H1 (cell line): ENCODE measurements at regions not wholly inside any gene's neighbourhood (a gene's known extent, or its start where the extent isn't known, plus 50 kb on each side); places are given as distances from the start of the nearest gene placed in this dataset.

Source experiments
- CTCF ChIA-PET: fragments of 300-600 bp; sonication (Branson Sonifier 250); formaldehyde crosslinking; loops from one replicate; lab custom pipeline; 2021; ENCODE audit not compliant: partially characterized antibody; lab: Charles Lee
- POLR2A ChIA-PET: fragments of 300-600 bp; sonication (Branson Sonifier 250); formaldehyde crosslinking; loops from one replicate; lab custom pipeline; 2021; ENCODE audit warnings: inconsistent platforms; ENCODE audit not compliant: partially characterized antibody; lab: Charles Lee
- DNase-seq, 2 experiments: peaks; one replicate each; pipeline versions ENCODE4 v3.0.0 to v3.0.0-alpha.2; 2010 to 2022; ENCODE audit warnings: low spot score in 2 of 2, low read depth in 1 of 2, mixed read lengths in 1 of 2
- FAIRE-seq: peaks from 2 replicates; lab custom pipeline; 2011; peaks lifted over from hg19 to GRCh38; lab: Jason Lieb, UNC
- H2AFZ ChIP-seq: 2 replicates; pipeline ENCODE4 v1.8.1; 2012; ENCODE audit warnings: low read length, inconsistent platforms
- H2AK5ac ChIP-seq: 2 replicates; pipeline ENCODE4 v1.6.1; 2013; ENCODE audit warnings: low read depth, low read length
- H2BK120ac ChIP-seq: replicated peaks from 2 replicates; pipeline ENCODE3; 2013; ENCODE audit warnings: low read depth, low read length, inconsistent platforms
- H2BK12ac ChIP-seq: 2 replicates; pipeline ENCODE4 v1.6.1; 2013; ENCODE audit warnings: low read depth, low read length
- H2BK15ac ChIP-seq: 2 replicates; pipeline ENCODE4 v1.6.1; 2013; ENCODE audit warnings: low read length
- H2BK20ac ChIP-seq: 2 replicates; pipeline ENCODE4 v1.6.1; 2013; ENCODE audit warnings: low read length
- H2BK5ac ChIP-seq: 2 replicates; pipeline ENCODE4 v1.6.1; 2013; ENCODE audit warnings: low read depth, low read length
- H3K14ac ChIP-seq: 2 replicates; pipeline ENCODE4 v1.6.1; 2013; ENCODE audit warnings: inconsistent platforms; ENCODE audit not compliant: insufficient read length
- H3K18ac ChIP-seq: 2 replicates; pipeline ENCODE4 v1.6.1; 2013; ENCODE audit warnings: low read length; ENCODE audit errors: extremely low read depth
- H3K23ac ChIP-seq: 2 replicates; pipeline ENCODE4 v1.6.1; 2013; ENCODE audit warnings: inconsistent platforms; ENCODE audit not compliant: insufficient read length
- H3K23me2 ChIP-seq: 2 replicates; pipeline ENCODE4 v1.6.1; 2013; ENCODE audit warnings: low read depth, low read length
- H3K27ac ChIP-seq: 2 replicates; pipeline ENCODE4 v1.6.1; 2011; ENCODE audit warnings: low read depth, low read length, inconsistent platforms
- H3K27me3 ChIP-seq, 4 experiments: replicated peaks in 1 of 4; 1 replicate in 1 of 4; 2 replicates in 3 of 4; pipeline versions ENCODE4 v1.6.1 to v1.8.1; 2011 to 2013; ENCODE audit warnings: low read length in 3 of 4, mild to moderate bottlenecking in 3 of 4, inconsistent platforms in 2 of 4, mixed read lengths in 2 of 4, moderate library complexity in 1 of 4; ENCODE audit not compliant: control insufficient read depth in 3 of 4, insufficient read depth in 3 of 4; ENCODE audit errors: extremely low read depth in 1 of 4
- H3K36me3 ChIP-seq, 4 experiments: 2 replicates each; pipeline versions ENCODE4 v1.6.1 to v1.8.1; 2011 to 2013; ENCODE audit warnings: mild to moderate bottlenecking in 4 of 4, low read length in 3 of 4, moderate library complexity in 2 of 4, control low read depth in 1 of 4, inconsistent platforms in 1 of 4; ENCODE audit not compliant: insufficient read depth in 4 of 4, control insufficient read depth in 2 of 4
- H3K4ac ChIP-seq: replicated peaks from 2 replicates; pipeline ENCODE3; 2013; ENCODE audit warnings: low read length, low read depth, mixed read lengths, inconsistent platforms; ENCODE audit not compliant: insufficient read length
- H3K4me1 ChIP-seq, 4 experiments: replicated peaks in 1 of 4; 1 replicate in 1 of 4; 2 replicates in 3 of 4; pipeline versions ENCODE4 v1.6.1 to v1.8.1; 2011 to 2013; ENCODE audit warnings: low read length in 3 of 4, inconsistent platforms in 2 of 4, mixed read lengths in 1 of 4; ENCODE audit not compliant: insufficient read depth in 4 of 4, control insufficient read depth in 3 of 4
- H3K4me2 ChIP-seq, 2 experiments: 2 replicates each; pipeline versions ENCODE4 v1.6.1 to v1.8.1; 2011 to 2013; ENCODE audit warnings: low read depth in 2 of 2, low read length in 2 of 2, control low read depth in 1 of 2, inconsistent platforms in 1 of 2, mild to moderate bottlenecking in 1 of 2; ENCODE audit not compliant: insufficient read depth in 1 of 2
- H3K4me3 ChIP-seq, 4 experiments: fragments of 200-600, 300-600 bp in 1 of 4; sonication (generic), shearing (Covaris generic), sonication (Bioruptor Twin) in 1 of 4; 2 replicates each; pipeline versions ENCODE4 v1.5.1 to v1.8.1; 2011 to 2016; ENCODE audit warnings: low read length in 4 of 4, low read depth in 3 of 4, control low read depth in 2 of 4, inconsistent platforms in 2 of 4, mild to moderate bottlenecking in 2 of 4, mixed read lengths in 1 of 4, moderate library complexity in 1 of 4; ENCODE audit not compliant: insufficient read depth in 2 of 4; ENCODE audit errors: extremely low read depth in 1 of 4
- H3K56ac ChIP-seq: replicated peaks from 2 replicates; pipeline ENCODE3; 2013; ENCODE audit warnings: low read depth, mild to moderate bottlenecking, mixed read lengths, low read length, inconsistent platforms; ENCODE audit not compliant: insufficient read length
- H3K79me1 ChIP-seq: 2 replicates; pipeline ENCODE4 v1.6.1; 2013; ENCODE audit warnings: low read depth, low read length, control low read depth
- H3K79me2 ChIP-seq, 2 experiments: 2 replicates each; pipeline versions ENCODE4 v1.6.1 to v1.8.1; 2012 to 2013; ENCODE audit warnings: low read length in 2 of 2, mild to moderate bottlenecking in 2 of 2, inconsistent platforms in 1 of 2; ENCODE audit not compliant: insufficient read depth in 2 of 2, control insufficient read depth in 1 of 2
- H3K9ac ChIP-seq, 4 experiments: replicated peaks in 1 of 4; 1 replicate in 1 of 4; 2 replicates in 3 of 4; pipeline versions ENCODE4 v1.6.1 to v1.8.1; 2011 to 2013; ENCODE audit warnings: low read depth in 3 of 4, low read length in 3 of 4, control low read depth in 2 of 4, mild to moderate bottlenecking in 2 of 4, moderate library complexity in 2 of 4, inconsistent platforms in 1 of 4; ENCODE audit errors: extremely low read depth in 1 of 4
- H3K9me3 ChIP-seq, 2 experiments: 2 replicates each; pipeline versions ENCODE4 v1.6.1 to v1.8.1; 2012 to 2013; ENCODE audit warnings: mild to moderate bottlenecking in 2 of 2, moderate library complexity in 2 of 2, control low read depth in 1 of 2, inconsistent platforms in 1 of 2, low read depth in 1 of 2, low read length in 1 of 2, mixed read lengths in 1 of 2; ENCODE audit not compliant: insufficient read depth in 2 of 2
- H4K20me1 ChIP-seq, 2 experiments: replicated peaks in 1 of 2; 2 replicates each; pipeline versions ENCODE3 to v1.8.1; 2011 to 2013; ENCODE audit warnings: inconsistent platforms in 2 of 2, low read length in 2 of 2, mild to moderate bottlenecking in 1 of 2; ENCODE audit not compliant: insufficient read depth in 2 of 2, control insufficient read depth in 1 of 2
- H4K5ac ChIP-seq: 2 replicates; pipeline ENCODE4 v1.6.1; 2013; ENCODE audit warnings: low read length, low read depth, mixed read lengths, inconsistent platforms; ENCODE audit not compliant: insufficient read length
- H4K8ac ChIP-seq: 2 replicates; pipeline ENCODE4 v1.8.0; 2013; ENCODE audit warnings: mild to moderate bottlenecking, moderate library complexity, low read length, inconsistent platforms; ENCODE audit not compliant: insufficient read depth; ENCODE audit errors: extremely low read depth
- H4K91ac ChIP-seq: replicated peaks from 2 replicates; pipeline ENCODE3; 2013; ENCODE audit warnings: low read length, mixed read lengths, inconsistent platforms; ENCODE audit not compliant: insufficient read length
- CHD2 ChIP-seq: IDR thresholded peaks from 2 replicates; pipeline ENCODE4 v1.6.1; 2012; ENCODE audit warnings: low read length, improper control_type of control experiment
- EZH2 ChIP-seq: fragments of 200-600 bp; sonication (generic); IDR thresholded peaks from 2 replicates; pipeline ENCODE4 v1.7.1; 2012; ENCODE audit warnings: low read depth, mild to moderate bottlenecking, moderate library complexity, low read length, inconsistent platforms; ENCODE audit not compliant: severe bottlenecking
- FOSL1 ChIP-seq: IDR thresholded peaks from 2 replicates; pipeline ENCODE4 v1.6.1; 2011; ENCODE audit warnings: mild to moderate bottlenecking, low read depth, low read length, moderate library complexity; ENCODE audit not compliant: insufficient read depth
- JUN ChIP-seq: IDR thresholded peaks from 2 replicates; pipeline ENCODE4 v1.6.1; 2011; ENCODE audit warnings: low read depth, mild to moderate bottlenecking, improper control_type of control experiment, low read length
- RFX5 ChIP-seq: IDR thresholded peaks from 2 replicates; pipeline ENCODE4 v1.6.1; 2011; ENCODE audit warnings: low read depth, low read length, improper control_type of control experiment, borderline replicate concordance
- SUZ12 ChIP-seq: fragments of 200-600 bp; sonication (generic); IDR thresholded peaks from 2 replicates; pipeline ENCODE4 v1.6.1; 2012; ENCODE audit warnings: mild to moderate bottlenecking, inconsistent platforms, low read length, moderate library complexity, mixed read lengths
- TBP ChIP-seq: IDR thresholded peaks from 2 replicates; pipeline ENCODE4 v1.6.1; 2011; ENCODE audit warnings: low read depth, low read length, improper control_type of control experiment
- WGBS, 2 experiments: shearing (Covaris generic) in 1 of 2; methylation state at CpG; one replicate each; pipeline versions ENCODE4 v1.1.6 to v1.1.7; 2013 to 2015; ENCODE audit warnings: low lambda C conversion rate in 2 of 2, mixed read lengths in 2 of 2, inconsistent platforms in 1 of 2, low coverage in 1 of 2, missing lambda C conversion rate in 1 of 2; ENCODE audit not compliant: insufficient replicate concordance in 2 of 2, insufficient coverage in 1 of 2, insufficient read length in 1 of 2; ENCODE audit errors: extremely low coverage in 1 of 2, missing lambda C conversion rate in 1 of 2; 5-methylcytosine and 5-hydroxymethylcytosine counted together

DNA sequence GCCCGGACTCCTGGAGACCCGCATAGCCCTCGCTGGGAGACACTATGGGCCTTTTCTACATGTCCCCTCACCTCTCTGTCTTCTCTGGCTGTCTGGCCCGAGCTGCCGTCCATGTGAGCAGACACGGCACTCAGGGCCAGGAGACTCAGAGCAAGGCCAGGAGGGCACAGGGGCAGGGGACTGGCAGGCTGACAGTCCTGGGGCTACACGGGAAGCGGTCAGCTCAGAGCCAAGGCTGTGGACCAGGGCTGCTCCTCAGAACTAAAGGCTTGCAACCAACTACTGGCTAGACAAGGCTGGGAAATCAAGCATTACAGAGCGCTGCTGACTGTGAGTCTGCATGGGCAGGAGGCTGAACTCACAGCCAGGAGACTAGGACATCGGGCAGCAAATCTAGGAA, 56.1 kb upstream of the CDON start:
- Histone ChIP-seq H2BK120ac (no peak overlapping the region), H3K27me3 (0 out of 7 replicates have a peak, but pooled peaks cover 0 to 3% (median 0%) of the 10 kb centered on the region in 4 experiments), H2BK15ac (no peak overlapping the region), H3K79me1 (no peaks in the 10 kb centered on the region), H2BK5ac (no peak overlapping the region), H3K4me3 (no peak overlapping the region), H4K5ac (no peak overlapping the region), H3K9me3 (no peaks in the 10 kb centered on the region), H2BK12ac (no peak overlapping the region; the same call in 1 of the 2 replicates), H3K4ac (no peak overlapping the region), H3K23ac (no peak overlapping the region), H3K79me2 (no peaks in the 10 kb centered on the region), H3K9ac (no peak overlapping the region), H3K4me2 (no peak overlapping the region), H2BK20ac (no peak overlapping the region), H3K36me3 (no peaks in the 10 kb centered on the region), H2AFZ (no peak overlapping the region), H3K18ac (no peak overlapping the region; the same call in 1 of the 2 replicates), H2AK5ac (no peak overlapping the region), H4K20me1 (no peaks in the 10 kb centered on the region), H3K27ac (no peak overlapping the region), H3K4me1 (peaks cover 0 to 7% (median 0%) of the 10 kb centered on the region in 4 experiments; a peak in 3 of 7 replicates), H4K91ac (no peak overlapping the region), H3K14ac (no peak overlapping the region), H3K23me2 (no peaks in the 10 kb centered on the region), H3K56ac (no peak overlapping the region), H4K8ac (no peak overlapping the region)
- no peak for DNase-seq
- no peak for FAIRE-seq
- CTCF ChIA-PET, result interaction anchor here (0.6 to 3.7 kb wide), 3 partner anchors 30 to 68 kb away, joined by 3 to 18 read pairs (median 4); no protein-coding TSS in a partner anchor
- POLR2A ChIA-PET, result no interaction called here
- WGBS, 2 experiments, result 95% methylated on average over 10 of the region's 10 CpGs; no CpG with 5 or more reads in 1 of the 2 experiments
- TF ChIP-seq EZH2 (no peak), FOSL1 (no peak), SUZ12 (no peak), RFX5 (no peak), CHD2 (no peak), JUN (no peak), TBP (no peak)
